Body of pancreas (tissue), 4 donors: ENCODE measurements at regions not wholly inside any gene's neighbourhood (a gene's known extent, or its start where the extent isn't known, plus 50 kb on each side); places are given as distances from the start of the nearest gene placed in this dataset.

Experiments used
- ATAC-seq: fragments of 150-250 bp; one replicate; pipeline ENCODE4 v1.9.1; 2016
- DNase-seq, 4 donors: peaks; one replicate each; pipeline ENCODE4 v3.0.0-alpha.2; 2019
- H3K27ac ChIP-seq, 4 donors: fragments of 200-600 bp; sonication (generic); 1 replicate in 3 of 4; 2 replicates in 1 of 4; pipeline versions ENCODE4 v1.5.1 to v1.6.1; 2016 to 2019; ENCODE audit warnings: mild to moderate bottlenecking in 1 of 4, mixed read lengths in 1 of 4, moderate library complexity in 1 of 4
- H3K27me3 ChIP-seq, 2 donors: fragments of 200-600 bp; sonication (generic); one replicate each; pipeline ENCODE4 v1.6.0; 2016; ENCODE audit warnings: mild to moderate bottlenecking in 1 of 2
- H3K36me3 ChIP-seq, 2 donors: fragments of 200-600 bp; sonication (generic); replicated peaks in 1 of 2; 2 replicates each; pipeline ENCODE4 v1.5.1; 2016; ENCODE audit warnings: low read depth in 2 of 2; ENCODE audit not compliant: insufficient read depth in 1 of 2
- H3K4me1 ChIP-seq: fragments of 200-600 bp; sonication (generic); one replicate; pipeline ENCODE4 v1.6.0; 2016
- H3K4me3 ChIP-seq, 2 donors: fragments of 200-600 bp; sonication (generic); 1 replicate in 1 of 2; 2 replicates in 1 of 2; pipeline ENCODE4 v1.5.1; 2016 to 2019
- H3K9me3 ChIP-seq, 3 donors: fragments of 200-600 bp; sonication (generic); 1 replicate in 2 of 3; 2 replicates in 1 of 3; pipeline ENCODE4 v1.5.1; 2016
- POLR2A ChIP-seq, 3 donors: fragments of 450-650 bp; IDR thresholded peaks; one replicate each; pipeline ENCODE4 v1.6.1; 2016; ENCODE audit warnings: antibody characterized with exemption in 3 of 3, mild to moderate bottlenecking in 2 of 3
- WGBS, 2 donors: methylation state at CpG; one replicate each; pipeline ENCODE4 v1.1.5; 2017; 5-methylcytosine and 5-hydroxymethylcytosine counted together
- intact Hi-C: fragments of 100-400 bp; cut with DNase I; formaldehyde crosslinking; loops from one replicate; pipeline ENCODE4 v1.15.1; 2023
- TF ChIP-seq, protein P1 (sequence below), 7 experiments: fragments of 450-650 bp in 4 of 7; fragments of 200-600 bp in 3 of 7; sonication (generic) in 3 of 7; IDR thresholded peaks; one replicate each; pipeline ENCODE4 v1.5.1; 2016 to 2019; ENCODE audit warnings: antibody characterized with exemption in 7 of 7

DNA sequence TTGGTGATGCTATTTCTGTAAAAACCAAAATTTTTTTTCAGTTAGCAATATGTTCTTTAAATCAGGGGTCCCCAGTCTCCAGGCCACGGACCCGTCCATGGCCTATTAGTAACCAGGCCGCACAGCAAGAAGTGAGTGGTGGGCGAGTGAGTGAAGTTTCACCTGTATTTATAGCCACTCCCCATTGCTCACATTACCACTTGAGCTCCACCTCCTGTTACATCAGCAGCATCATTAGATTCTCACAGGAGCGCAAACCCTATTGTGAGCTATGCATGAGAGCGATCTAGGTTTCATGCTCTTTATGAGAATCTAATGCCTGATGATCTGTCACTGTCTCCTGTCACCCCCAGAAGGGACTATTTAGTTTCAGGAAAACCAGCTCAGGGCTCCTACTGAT, 58.9 kb upstream of the SLC7A1 start:
- ATAC-seq, result no peak
- TF ChIP-seq, protein P1, sequence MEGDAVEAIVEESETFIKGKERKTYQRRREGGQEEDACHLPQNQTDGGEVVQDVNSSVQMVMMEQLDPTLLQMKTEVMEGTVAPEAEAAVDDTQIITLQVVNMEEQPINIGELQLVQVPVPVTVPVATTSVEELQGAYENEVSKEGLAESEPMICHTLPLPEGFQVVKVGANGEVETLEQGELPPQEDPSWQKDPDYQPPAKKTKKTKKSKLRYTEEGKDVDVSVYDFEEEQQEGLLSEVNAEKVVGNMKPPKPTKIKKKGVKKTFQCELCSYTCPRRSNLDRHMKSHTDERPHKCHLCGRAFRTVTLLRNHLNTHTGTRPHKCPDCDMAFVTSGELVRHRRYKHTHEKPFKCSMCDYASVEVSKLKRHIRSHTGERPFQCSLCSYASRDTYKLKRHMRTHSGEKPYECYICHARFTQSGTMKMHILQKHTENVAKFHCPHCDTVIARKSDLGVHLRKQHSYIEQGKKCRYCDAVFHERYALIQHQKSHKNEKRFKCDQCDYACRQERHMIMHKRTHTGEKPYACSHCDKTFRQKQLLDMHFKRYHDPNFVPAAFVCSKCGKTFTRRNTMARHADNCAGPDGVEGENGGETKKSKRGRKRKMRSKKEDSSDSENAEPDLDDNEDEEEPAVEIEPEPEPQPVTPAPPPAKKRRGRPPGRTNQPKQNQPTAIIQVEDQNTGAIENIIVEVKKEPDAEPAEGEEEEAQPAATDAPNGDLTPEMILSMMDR (IDR thresholded peaks at IDR 0.05), result no peak
- no peak for TF ChIP-seq POLR2A (IDR thresholded peaks at IDR 0.05)
- Histone ChIP-seq H3K4me3 (no peak overlapping the region), H3K27ac (no peak overlapping the region), H3K4me1 (no peaks in the 10 kb centered on the region), H3K27me3 (no peaks in the 10 kb centered on the region), H3K36me3 (no peaks in the 10 kb centered on the region), H3K9me3 (no peaks in the 10 kb centered on the region)
- no peak for DNase-seq
- intact Hi-C loops, result no loop called here
- WGBS, 2 donors, result 93 to 94% methylated on average over 6 of the region's 6 CpGs

DNA sequence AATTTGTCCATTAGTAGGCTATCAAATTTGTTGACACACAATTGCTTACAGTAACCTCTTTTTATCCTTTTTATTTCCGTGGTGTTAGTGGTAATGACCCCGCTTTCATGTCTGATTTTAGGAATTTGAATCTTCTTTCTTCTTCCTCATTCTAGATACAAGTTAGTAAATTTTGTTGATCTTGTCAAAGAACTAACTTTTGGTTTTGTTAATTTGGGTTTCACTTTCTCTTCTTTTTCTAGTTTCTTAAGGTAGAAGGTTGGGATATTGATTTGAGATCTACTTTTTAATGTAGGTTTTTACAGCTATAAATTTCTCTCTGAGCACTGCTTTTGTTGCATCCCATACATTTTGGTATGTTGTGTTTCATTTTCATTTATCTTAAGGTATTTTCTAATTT, 53.3 kb upstream of the SLC7A1 start:
- TF ChIP-seq, protein P1 (IDR thresholded peaks at IDR 0.05), result no peak
- TF ChIP-seq POLR2A (IDR thresholded peaks at IDR 0.05), result no peak
- WGBS, 2 donors, result 86 to 90% methylated on average over 2 of the region's 2 CpGs

More for the DNA sequence above, 53.3 kb upstream of the SLC7A1 start:
- Histone ChIP-seq H3K27ac (no peak overlapping the region), H3K36me3 (no peaks in the 10 kb centered on the region), H3K4me3 (no peak overlapping the region), H3K9me3 (no peaks in the 10 kb centered on the region), H3K27me3 (no peaks in the 10 kb centered on the region), H3K4me1 (no peaks in the 10 kb centered on the region)
- intact Hi-C loops, result no loop called here
- no peak for ATAC-seq
- DNase-seq, result no peak
